ENCODE measurements at regions not wholly inside any gene's neighbourhood (a gene's known extent, or its start where the extent isn't known, plus 50 kb on each side); places are given as distances from the start of the nearest gene placed in this dataset.
"Not testable (repeated sequence)": the region's sequence is repeated elsewhere in the genome, so short reads cannot be mapped to it uniquely, and the experiment has no call there.

DNA sequence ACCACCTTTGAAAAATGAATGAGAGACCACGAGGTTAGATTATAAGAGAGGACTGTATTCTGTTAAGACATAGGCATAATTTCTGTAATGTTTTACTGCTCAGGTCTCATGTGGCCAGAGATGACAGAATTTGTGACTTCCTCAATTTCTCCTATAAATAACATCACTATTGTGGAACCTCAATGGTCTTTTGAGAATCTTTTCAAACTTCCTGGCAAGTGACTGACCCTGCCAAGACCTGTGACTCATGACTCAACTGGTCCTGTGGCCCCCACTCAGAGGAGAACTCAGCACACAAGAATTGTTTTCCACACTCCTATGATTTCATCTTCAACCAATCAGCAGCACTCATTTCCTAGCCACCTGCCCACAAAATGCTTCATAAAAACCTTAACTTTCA lies 508.2 kb upstream of the ATP2B1 start:
- no peaks in the 10 kb centered on the region for H3K9me3 ChIP-seq
- intact Hi-C loops (cut with DNase I; ENCODE audit: low total_unique reads) (loop anchor here (5.0 kb wide), 1 partner anchor 315 kb away; no protein-coding TSS in a partner anchor), in situ Hi-C loops (cut with MboI; ENCODE audit: low pct_ligation_motif_present in 1 of 4, low pct_unique_long_range_greater_than_20kb in 1 of 4, low sequenced_read_pairs in 3 of 4) (no loop called here)
- H3K36me3 ChIP-seq = no peaks in the 10 kb centered on the region
- no peaks in the 10 kb centered on the region for H3K27me3 ChIP-seq
- H3K4me1 ChIP-seq = no peaks in the 10 kb centered on the region
- no peak overlapping the region for H3K4me3 ChIP-seq
- no peak for DNase-seq
- TF ChIP-seq, protein P1, sequence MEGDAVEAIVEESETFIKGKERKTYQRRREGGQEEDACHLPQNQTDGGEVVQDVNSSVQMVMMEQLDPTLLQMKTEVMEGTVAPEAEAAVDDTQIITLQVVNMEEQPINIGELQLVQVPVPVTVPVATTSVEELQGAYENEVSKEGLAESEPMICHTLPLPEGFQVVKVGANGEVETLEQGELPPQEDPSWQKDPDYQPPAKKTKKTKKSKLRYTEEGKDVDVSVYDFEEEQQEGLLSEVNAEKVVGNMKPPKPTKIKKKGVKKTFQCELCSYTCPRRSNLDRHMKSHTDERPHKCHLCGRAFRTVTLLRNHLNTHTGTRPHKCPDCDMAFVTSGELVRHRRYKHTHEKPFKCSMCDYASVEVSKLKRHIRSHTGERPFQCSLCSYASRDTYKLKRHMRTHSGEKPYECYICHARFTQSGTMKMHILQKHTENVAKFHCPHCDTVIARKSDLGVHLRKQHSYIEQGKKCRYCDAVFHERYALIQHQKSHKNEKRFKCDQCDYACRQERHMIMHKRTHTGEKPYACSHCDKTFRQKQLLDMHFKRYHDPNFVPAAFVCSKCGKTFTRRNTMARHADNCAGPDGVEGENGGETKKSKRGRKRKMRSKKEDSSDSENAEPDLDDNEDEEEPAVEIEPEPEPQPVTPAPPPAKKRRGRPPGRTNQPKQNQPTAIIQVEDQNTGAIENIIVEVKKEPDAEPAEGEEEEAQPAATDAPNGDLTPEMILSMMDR (IDR thresholded peaks at IDR 0.05) = no peak
- TF ChIP-seq POLR2A (IDR thresholded peaks at IDR 0.05) = no peak
- TF ChIP-seq EP300 (IDR thresholded peaks at IDR 0.05; ENCODE audit: low read depth) = no peak
- TF ChIP-seq POLR2AphosphoS5 (IDR thresholded peaks at IDR 0.05) = no peak
- 16 to 33% methylated on average over 1 of the region's 1 CpG for WGBS, 2 donors (ENCODE audit: low coverage in 1 of 2)
- H3K27ac ChIP-seq = no peak overlapping the region

DNA sequence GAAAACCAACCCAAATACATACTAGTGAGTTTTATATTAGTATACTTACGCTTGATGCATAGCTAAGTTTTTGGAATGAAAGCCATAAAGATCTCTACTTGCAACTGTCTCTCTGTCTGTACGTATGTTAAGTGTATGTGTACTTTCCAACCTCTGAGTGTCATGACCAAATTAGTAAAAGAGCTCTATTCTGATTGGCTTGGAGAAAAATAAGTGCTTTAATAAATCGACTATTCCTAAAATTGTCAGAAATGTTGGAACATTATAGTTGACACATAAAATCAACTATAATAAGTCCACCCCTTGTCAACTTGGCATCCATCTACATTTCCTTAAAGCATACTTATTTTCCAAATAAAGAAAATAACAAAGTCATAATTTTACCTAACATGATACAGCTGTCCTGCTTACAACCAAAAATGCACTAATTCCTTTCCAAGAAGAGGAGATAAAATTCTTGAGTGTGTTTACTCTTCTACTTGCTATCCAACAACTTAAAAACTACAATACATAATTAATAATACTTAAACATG lies 507.4 kb upstream of the ATP2B1 start:
- DNase-seq = no peak
- no peak overlapping the region for H3K4me3 ChIP-seq
- H3K27ac ChIP-seq = no peak overlapping the region
- TF ChIP-seq, protein P1 (IDR thresholded peaks at IDR 0.05) = no peak
- TF ChIP-seq POLR2AphosphoS5 (IDR thresholded peaks at IDR 0.05) (no peak), POLR2A (IDR thresholded peaks at IDR 0.05) (no peak), EP300 (IDR thresholded peaks at IDR 0.05; ENCODE audit: low read depth) (no peak)
- no peaks in the 10 kb centered on the region for H3K36me3 ChIP-seq
- 61 to 83% methylated on average over 3 of the region's 3 CpGs for WGBS, 2 donors (ENCODE audit: low coverage in 1 of 2)
- no peaks in the 10 kb centered on the region for H3K9me3 ChIP-seq
- H3K27me3 ChIP-seq = no peaks in the 10 kb centered on the region
- intact Hi-C loops (cut with DNase I; ENCODE audit: low total_unique reads) = loop anchor here (5.0 kb wide), 1 partner anchor 314 kb away; no protein-coding TSS in a partner anchor
- H3K4me1 ChIP-seq = no peaks in the 10 kb centered on the region
- in situ Hi-C loops (cut with MboI; ENCODE audit: low pct_ligation_motif_present in 1 of 4, low pct_unique_long_range_greater_than_20kb in 1 of 4, low sequenced_read_pairs in 3 of 4) = no loop called here

DNA sequence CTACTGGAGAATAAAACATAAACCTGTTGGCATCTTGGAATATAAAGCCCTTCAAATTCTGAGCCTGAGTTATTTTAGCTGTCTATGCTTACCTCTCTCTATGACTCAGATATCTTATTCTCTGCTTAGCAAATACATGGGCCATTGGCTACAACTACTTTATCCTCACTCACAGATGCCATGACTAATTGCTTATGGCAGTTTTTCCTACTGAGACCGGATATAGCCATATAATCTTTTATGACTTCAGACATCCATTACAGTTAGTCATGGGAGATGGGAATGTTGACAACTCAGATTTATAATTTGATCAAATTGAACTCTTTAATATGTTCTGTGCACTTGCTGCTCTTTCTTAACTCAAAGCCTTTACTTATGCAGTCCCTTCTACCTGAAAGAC lies 502.4 kb upstream of the ATP2B1 start:
- no peak for DNase-seq
- in situ Hi-C loops (cut with MboI; ENCODE audit: low pct_ligation_motif_present in 1 of 4, low pct_unique_long_range_greater_than_20kb in 1 of 4, low sequenced_read_pairs in 3 of 4) = no loop called here
- Histone ChIP-seq H3K27me3 (no peaks in the 10 kb centered on the region), H3K4me3 (no peak overlapping the region), H3K4me1 (no peaks in the 10 kb centered on the region), H3K9me3 (peaks cover 0 to 5% of the 10 kb centered on the region in 2 donors), H3K27ac (no peak overlapping the region), H3K36me3 (no peaks in the 10 kb centered on the region)
- 38 to 40% methylated on average over 1 of the region's 1 CpG for WGBS, 2 donors (ENCODE audit: low coverage in 1 of 2)
- intact Hi-C loops (cut with DNase I; ENCODE audit: low total_unique reads) = no loop called here
- TF ChIP-seq, protein P1 (IDR thresholded peaks at IDR 0.05) = no peak
- no peak for TF ChIP-seq POLR2A (IDR thresholded peaks at IDR 0.05)
- no peak for TF ChIP-seq POLR2AphosphoS5 (IDR thresholded peaks at IDR 0.05)
- TF ChIP-seq EP300 (IDR thresholded peaks at IDR 0.05; ENCODE audit: low read depth) = no peak

DNA sequence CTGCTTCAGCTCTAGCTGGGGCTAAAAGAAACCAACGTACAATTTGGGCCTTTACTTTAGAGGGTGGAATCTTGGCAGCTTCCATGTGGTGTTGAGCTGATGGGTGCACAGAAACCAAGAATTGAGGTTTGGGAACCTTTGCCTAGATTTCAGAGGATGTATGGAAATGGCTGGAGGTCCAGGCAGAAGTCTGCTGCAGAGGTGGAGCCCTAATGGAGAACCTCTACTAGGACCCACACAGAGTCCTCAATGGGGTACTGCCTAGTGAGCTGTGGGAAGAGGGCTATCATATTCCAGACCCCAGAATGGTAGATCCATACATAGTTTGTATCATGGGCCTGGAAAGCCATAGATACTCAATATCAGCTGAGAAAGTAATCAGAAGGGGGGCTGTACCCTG lies 500.4 kb upstream of the ATP2B1 start:
- in situ Hi-C loops (cut with MboI; ENCODE audit: low pct_ligation_motif_present in 1 of 4, low pct_unique_long_range_greater_than_20kb in 1 of 4, low sequenced_read_pairs in 3 of 4) = no loop called here
- no peak overlapping the region for H3K4me3 ChIP-seq
- H3K27me3 ChIP-seq = no peaks in the 10 kb centered on the region
- no peak for DNase-seq
- TF ChIP-seq POLR2AphosphoS5 (IDR thresholded peaks at IDR 0.05) = no peak
- TF ChIP-seq EP300 (IDR thresholded peaks at IDR 0.05; ENCODE audit: low read depth) = no peak
- TF ChIP-seq, protein P1 (IDR thresholded peaks at IDR 0.05) = no peak
- no peak for TF ChIP-seq POLR2A (IDR thresholded peaks at IDR 0.05)
- H3K4me1 ChIP-seq = no peaks in the 10 kb centered on the region
- H3K9me3 ChIP-seq = peaks cover 0 to 5% of the 10 kb centered on the region in 2 donors
- 80% methylated on average over 1 of the region's 1 CpG; no CpG with 5 or more reads in 1 of the 2 donors for WGBS, 2 donors (ENCODE audit: low coverage in 1 of 2)
- intact Hi-C loops (cut with DNase I; ENCODE audit: low total_unique reads) = no loop called here
- H3K36me3 ChIP-seq = no peaks in the 10 kb centered on the region
- no peak overlapping the region for H3K27ac ChIP-seq

DNA sequence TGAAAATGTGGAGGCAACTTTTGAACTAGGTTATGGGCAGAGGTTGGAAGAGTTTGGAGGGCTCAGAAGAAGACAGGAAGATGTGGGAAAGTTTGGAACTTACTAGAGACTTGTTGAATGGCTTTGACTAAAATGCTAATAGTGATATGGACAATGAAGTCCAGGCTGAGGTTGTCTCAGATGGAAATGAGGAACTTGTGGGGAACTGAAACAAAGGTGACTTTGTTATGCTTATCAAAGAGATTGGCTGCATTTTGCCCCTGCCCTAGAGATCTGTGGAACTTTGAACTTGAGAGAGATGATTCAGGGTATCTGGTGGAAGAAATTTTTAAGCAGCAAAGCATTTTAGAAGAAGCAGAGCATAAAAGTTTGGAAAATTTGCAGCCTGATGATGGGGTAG lies 499.7 kb upstream of the ATP2B1 start:
- H3K27ac ChIP-seq; DNase-seq; H3K4me3 ChIP-seq; intact Hi-C loops (cut with DNase I; ENCODE audit: low total_unique reads); H3K36me3 ChIP-seq; H3K9me3 ChIP-seq; in situ Hi-C loops (cut with MboI; ENCODE audit: low pct_ligation_motif_present in 1 of 4, low pct_unique_long_range_greater_than_20kb in 1 of 4, low sequenced_read_pairs in 3 of 4); H3K27me3 ChIP-seq; H3K4me1 ChIP-seq: not testable (repeated sequence)

All from transverse colon (tissue), 4 donors.